DND-41 (cell line): ENCODE measurements at regions not wholly inside any gene's neighbourhood (a gene's known extent, or its start where the extent isn't known, plus 50 kb on each side); places are given as distances from the start of the nearest gene placed in this dataset.

Experiments used
- ATAC-seq: fragments of 200-7000 bp; cut with Tn5 transposase; 3 replicates; pipeline ENCODE4 v1.9.1; 2021; ENCODE audit warnings: low read depth; ENCODE audit not compliant: insufficient read depth
- DNase-seq: peaks from one replicate; pipeline ENCODE4 v3.0.0-alpha.2; 2020
- H2AFZ ChIP-seq: 2 replicates; pipeline ENCODE4 v1.6.0; 2012; ENCODE audit warnings: low read depth, low read length
- H3K27ac ChIP-seq: 2 replicates; pipeline ENCODE4 v1.5.1; 2012; ENCODE audit warnings: low read length, inconsistent platforms
- H3K27me3 ChIP-seq: fragments of 200-600 bp; sonication (generic); 2 replicates; pipeline ENCODE4 v1.6.0; 2012; ENCODE audit warnings: low read length, mild to moderate bottlenecking, inconsistent platforms; ENCODE audit not compliant: insufficient read depth, poor library complexity
- H3K36me3 ChIP-seq: 2 replicates; pipeline ENCODE4 v1.5.1; 2012; ENCODE audit warnings: low read length, inconsistent platforms; ENCODE audit not compliant: insufficient read depth
- H3K4me1 ChIP-seq: 2 replicates; pipeline ENCODE4 v1.5.1; 2012; ENCODE audit warnings: mild to moderate bottlenecking, low read length; ENCODE audit not compliant: insufficient read depth
- H3K4me2 ChIP-seq: 2 replicates; pipeline ENCODE4 v1.6.0; 2012; ENCODE audit warnings: mild to moderate bottlenecking, moderate library complexity, low read length, inconsistent platforms; ENCODE audit not compliant: insufficient read depth
- H3K4me3 ChIP-seq, 2 experiments: fragments of 200-600 bp in 1 of 2; shearing (Covaris generic) in 1 of 2; 2 replicates each; pipeline ENCODE4 v1.5.1; 2012 to 2016; ENCODE audit warnings: inconsistent platforms in 2 of 2, low read length in 2 of 2, mild to moderate bottlenecking in 2 of 2, low read depth in 1 of 2, moderate library complexity in 1 of 2
- H3K79me2 ChIP-seq: 2 replicates; pipeline ENCODE4 v1.6.0; 2012; ENCODE audit warnings: low read length, inconsistent platforms; ENCODE audit not compliant: insufficient read depth
- H3K9ac ChIP-seq: 2 replicates; pipeline ENCODE4 v1.6.0; 2012; ENCODE audit warnings: low read depth, mild to moderate bottlenecking, inconsistent platforms, low read length, moderate library complexity
- H3K9me3 ChIP-seq: 2 replicates; pipeline ENCODE4 v1.5.1; 2012; ENCODE audit warnings: low read length, moderate library complexity, mild to moderate bottlenecking, inconsistent platforms; ENCODE audit not compliant: insufficient read depth, severe bottlenecking
- H4K20me1 ChIP-seq: 2 replicates; pipeline ENCODE4 v1.6.0; 2012; ENCODE audit warnings: low read length; ENCODE audit not compliant: insufficient read depth
- CTCF ChIP-seq: IDR thresholded peaks from 2 replicates; pipeline ENCODE4 v1.5.1; 2012; ENCODE audit warnings: borderline replicate concordance, low read length, moderate library complexity, mild to moderate bottlenecking; ENCODE audit not compliant: poor library complexity, severe bottlenecking; ENCODE audit errors: extremely low read depth
- EZH2 ChIP-seq: IDR thresholded peaks from 3 replicates; pipeline ENCODE4 v1.6.1; 2012; ENCODE audit warnings: borderline replicate concordance, low read depth, mild to moderate bottlenecking, moderate library complexity, low read length, inconsistent platforms; ENCODE audit not compliant: severe bottlenecking

- no peak for DNase-seq
- Histone ChIP-seq H3K9ac (no peak overlapping the region), H3K9me3 (no peaks in the 10 kb centered on the region), H3K4me1 (no peaks in the 10 kb centered on the region), H3K4me3 (no peak overlapping the region), H2AFZ (no peak overlapping the region), H3K79me2 (no peaks in the 10 kb centered on the region), H4K20me1 (no peaks in the 10 kb centered on the region), H3K4me2 (no peak overlapping the region), H3K36me3 (no peaks in the 10 kb centered on the region), H3K27me3 (no peaks in the 10 kb centered on the region), H3K27ac (no peak overlapping the region)
- no peak for ATAC-seq
- no peak for TF ChIP-seq EZH2
- no peak for TF ChIP-seq CTCF
Observed at GRCh38 chr6:122107256-122107852, 292.1 kb upstream of the HSF2 start.

GRCh38 chr6:122109075-122109474 is 290.4 kb upstream of the HSF2 start:
- no peak overlapping the region for H3K4me2 ChIP-seq
- H3K4me3 ChIP-seq: no peak overlapping the region
- no peaks in the 10 kb centered on the region for H3K36me3 ChIP-seq
- H3K27ac ChIP-seq: no peak overlapping the region
- ATAC-seq: no peak
- H3K9ac ChIP-seq: no peak overlapping the region
- H3K4me1 ChIP-seq: no peaks in the 10 kb centered on the region
- TF ChIP-seq CTCF (no peak), EZH2 (no peak)
- no peak for DNase-seq
- H4K20me1 ChIP-seq: no peaks in the 10 kb centered on the region
- H3K9me3 ChIP-seq: no peaks in the 10 kb centered on the region
- no peak overlapping the region for H2AFZ ChIP-seq
- no peaks in the 10 kb centered on the region for H3K79me2 ChIP-seq
- no peaks in the 10 kb centered on the region for H3K27me3 ChIP-seq

- no peaks in the 10 kb centered on the region for H3K4me1 ChIP-seq
- TF ChIP-seq CTCF (no peak), EZH2 (no peak)
- no peaks in the 10 kb centered on the region for H3K36me3 ChIP-seq
- H2AFZ ChIP-seq: no peak overlapping the region
- DNase-seq (no peak), ATAC-seq (no peak)
- H3K79me2 ChIP-seq: no peaks in the 10 kb centered on the region
- no peak overlapping the region for H3K4me3 ChIP-seq
- H4K20me1 ChIP-seq: no peaks in the 10 kb centered on the region
- H3K4me2 ChIP-seq: no peak overlapping the region
- H3K27ac ChIP-seq: no peak overlapping the region
- H3K9me3 ChIP-seq: no peaks in the 10 kb centered on the region
- no peak overlapping the region for H3K9ac ChIP-seq
- H3K27me3 ChIP-seq: no peaks in the 10 kb centered on the region
Observed at GRCh38 chr6:122114717-122115116, 284.7 kb upstream of the HSF2 start.
